ENCODE measurements at regions not wholly inside any gene's neighbourhood (a gene's known extent, or its start where the extent isn't known, plus 50 kb on each side); places are given as distances from the start of the nearest gene placed in this dataset.

- no peak for TF ChIP-seq POLR2A (IDR thresholded peaks at IDR 0.05)
- no peak for TF ChIP-seq CTCF (IDR thresholded peaks at IDR 0.05)
Observed at GRCh38 chr5:7072188-7072587, 323.8 kb upstream of the ADCY2 start.
